GM19035 (cell line): ENCODE measurements at regions not wholly inside any gene's neighbourhood (a gene's known extent, or its start where the extent isn't known, plus 50 kb on each side); places are given as distances from the start of the nearest gene placed in this dataset.
A peak's percentile ranks its signal among the peaks of the same experiment; 100 is the strongest.

Source experiments
- ATAC-seq: cut with Tn5 transposase; IDR thresholded peaks from one replicate; pipeline ENCODE4 v1.9.1; 2021; ENCODE audit not compliant: unreplicated experiment

- no peak for ATAC-seq
These were observed 1387.0 kb upstream of the TENM4 start for GRCh38 chr11:80827781-80828180.

GRCh38 chr11:80826808-80827207 lies 1386.0 kb upstream of the TENM4 start:
- no peak for ATAC-seq

GRCh38 chr11:80822308-80822707 lies 1381.5 kb upstream of the TENM4 start:
- ATAC-seq = no peak

- no peak for ATAC-seq
These were observed 1378.4 kb upstream of the TENM4 start for GRCh38 chr11:80819271-80819670.

- no peak for ATAC-seq
These were observed 1376.1 kb upstream of the TENM4 start for GRCh38 chr11:80816966-80817365.

- peak; percentile 40 for ATAC-seq
These were observed 1375.6 kb upstream of the TENM4 start for GRCh38 chr11:80816454-80816847.

GRCh38 chr11:80815752-80816453 lies 1375.1 kb upstream of the TENM4 start:
- peak; percentile 91 for ATAC-seq

- no peak for ATAC-seq
These were observed 1374.0 kb upstream of the TENM4 start for GRCh38 chr11:80814813-80815212.

GRCh38 chr11:80810695-80811094 lies 1369.9 kb upstream of the TENM4 start:
- no peak for ATAC-seq

- ATAC-seq = no peak
These were observed 1357.3 kb upstream of the TENM4 start for GRCh38 chr11:80798174-80798573.

- no peak for ATAC-seq
These were observed 1342.7 kb upstream of the TENM4 start for GRCh38 chr11:80783561-80783960.

GRCh38 chr11:80782135-80782885 lies 1341.5 kb upstream of the TENM4 start:
- ATAC-seq = no peak

- no peak for ATAC-seq
These were observed 1339.2 kb upstream of the TENM4 start for GRCh38 chr11:80779905-80780605.

- no peak for ATAC-seq
These were observed 1338.1 kb upstream of the TENM4 start for GRCh38 chr11:80778941-80779340.

GRCh38 chr11:80778432-80778831 lies 1337.6 kb upstream of the TENM4 start:
- no peak for ATAC-seq

GRCh38 chr11:80773919-80774318 lies 1333.1 kb upstream of the TENM4 start:
- ATAC-seq = no peak

- no peak for ATAC-seq
These were observed 1330.2 kb upstream of the TENM4 start for GRCh38 chr11:80771017-80771416.

- no peak for ATAC-seq
These were observed 1318.0 kb upstream of the TENM4 start for GRCh38 chr11:80758787-80759186.

- ATAC-seq = no peak
These were observed 1307.5 kb upstream of the TENM4 start for GRCh38 chr11:80748207-80748925.

GRCh38 chr11:80746300-80746699 lies 1305.5 kb upstream of the TENM4 start:
- ATAC-seq = no peak

- no peak for ATAC-seq
These were observed 1304.6 kb upstream of the TENM4 start for GRCh38 chr11:80745416-80745815.
